Activated T-cell treated with anti-CD3 and anti-CD28 coated beads, Interleukin-2, amount 50 U/mL, for 48 hours (primary cell): ENCODE measurements at regions not wholly inside any gene's neighbourhood (a gene's known extent, or its start where the extent isn't known, plus 50 kb on each side); places are given as distances from the start of the nearest gene placed in this dataset.

Experiments
- DNase-seq, 2 experiments: peaks; one replicate each; pipeline ENCODE4 v3.0.0-alpha.2; 2020

GRCh38 chr2:224325941-224326340 lies 76.0 kb downstream of the FAM124B start:
- no peak for DNase-seq

GRCh38 chr2:224324604-224325003 lies 77.3 kb downstream of the FAM124B start:
- no peak for DNase-seq

GRCh38 chr2:224320660-224321059 lies 81.2 kb downstream of the FAM124B start:
- no peak for DNase-seq

- no peak for DNase-seq
Observed at GRCh38 chr2:224319750-224320149, 82.2 kb downstream of the FAM124B start.

- DNase-seq, result no peak
Observed at GRCh38 chr2:224312741-224313140, 89.2 kb downstream of the FAM124B start.

- no peak for DNase-seq
Observed at GRCh38 chr2:224310943-224311625, 90.8 kb downstream of the FAM124B start.

- DNase-seq, result no peak
Observed at GRCh38 chr2:224309176-224309575, 92.7 kb downstream of the FAM124B start.

- no peak for DNase-seq
Observed at GRCh38 chr2:224308272-224308911, 93.5 kb downstream of the FAM124B start.

- DNase-seq, result no peak
Observed at GRCh38 chr2:224302952-224303351, 99.0 kb downstream of the FAM124B start.

- no peak for DNase-seq
Observed at GRCh38 chr2:224293976-224294375, 107.9 kb downstream of the FAM124B start.

- no peak for DNase-seq
Observed at GRCh38 chr2:224287531-224287930, 114.4 kb downstream of the FAM124B start.

GRCh38 chr2:224286923-224287322 lies 115.0 kb downstream of the FAM124B start:
- no peak for DNase-seq

- peak in 1 of 2 experiments; percentile 17 for DNase-seq
Observed at GRCh38 chr2:224284134-224284946, 117.6 kb downstream of the FAM124B start.

- no peak for DNase-seq
Observed at GRCh38 chr2:224283466-224283965, 118.4 kb downstream of the FAM124B start.

- DNase-seq, result no peak
Observed at GRCh38 chr2:224281374-224281773, 120.5 kb downstream of the FAM124B start.

- DNase-seq, result no peak
Observed at GRCh38 chr2:224278531-224278930, 123.4 kb downstream of the FAM124B start.

- DNase-seq, result no peak
Observed at GRCh38 chr2:224276251-224276650, 125.7 kb downstream of the FAM124B start.

- no peak for DNase-seq
Observed at GRCh38 chr2:224272237-224272910, 129.5 kb downstream of the FAM124B start.

- no peak for DNase-seq
Observed at GRCh38 chr2:224271617-224272236, 130.2 kb downstream of the FAM124B start.

GRCh38 chr2:224268441-224268840 lies 133.5 kb downstream of the FAM124B start:
- no peak for DNase-seq

- no peak for DNase-seq
Observed at GRCh38 chr2:224264259-224264658, 137.6 kb downstream of the FAM124B start.

GRCh38 chr2:224263571-224264043 lies 138.3 kb downstream of the FAM124B start:
- no peak for DNase-seq
